K562 (cell line): ENCODE measurements at regions not wholly inside any gene's neighbourhood (a gene's known extent, or its start where the extent isn't known, plus 50 kb on each side); places are given as distances from the start of the nearest gene placed in this dataset.

Experiments
- ATAC-seq: fragments of 200-7000 bp; cut with Tn5 transposase; 3 replicates; pipeline ENCODE4 v1.9.1; 2020; ENCODE audit warnings: moderate library complexity
- BruUV-seq: library from RNA; stranded (reverse); fragments of 400-500 nt; replicated peaks from 2 replicates; lab custom pipeline; 2021; lab: Mats Ljungman, UMichigan
- CTCF ChIA-PET: fragments of 300-600 bp; formaldehyde crosslinking; extraction: SDS; loops from one replicate; lab custom pipeline; 2021; ENCODE audit warnings: low intra/inter-chr PET ratio; lab: Yijun Ruan, JAX
- POLR2A ChIA-PET: fragments of 300-600, 350-650 bp; sonication (Branson Sonifier 250); formaldehyde crosslinking; extraction: SDS; loops from one replicate; lab custom pipeline; 2021; ENCODE audit warnings: antibody characterized with exemption, inconsistent platforms; lab: Yijun Ruan, JAX
- DNase-seq, 4 experiments: peaks; one replicate each; pipeline versions ENCODE4 v3.0.0 to v3.0.0-alpha.2; 2011 to 2018; ENCODE audit warnings: low spot score in 3 of 4, mixed read lengths in 3 of 4; ENCODE audit errors: extremely low read depth in 1 of 4
- FAIRE-seq: peaks from 2 replicates; lab custom pipeline; 2011; peaks lifted over from hg19 to GRCh38; lab: Jason Lieb, UNC
- H2AFZ ChIP-seq: 2 replicates; pipeline ENCODE4 v1.6.0; 2011; ENCODE audit warnings: low read depth, low read length, control low read depth, inconsistent platforms
- H3K27ac ChIP-seq: fragments of 200-600 bp; 3 replicates; pipeline ENCODE4 v1.8.0; 2011; ENCODE audit warnings: low read depth, mild to moderate bottlenecking, control low read depth, inconsistent platforms, low read length, moderate library complexity, mixed read lengths; ENCODE audit errors: extremely low read depth
- H3K27me3 ChIP-seq, 2 experiments: fragments of 300-600 bp in 1 of 2; 2 replicates in 1 of 2; 3 replicates in 1 of 2; pipeline versions ENCODE4 v1.6.0 to v1.8.0; 2011; ENCODE audit warnings: inconsistent platforms in 2 of 2, low read length in 2 of 2, mild to moderate bottlenecking in 1 of 2, mixed read lengths in 1 of 2, moderate library complexity in 1 of 2; ENCODE audit not compliant: control insufficient read depth in 2 of 2, insufficient read depth in 2 of 2
- H3K36me3 ChIP-seq: fragments of 300-600 bp; 3 replicates; pipeline ENCODE4 v1.8.0; 2011; ENCODE audit warnings: mild to moderate bottlenecking, low read length, inconsistent platforms; ENCODE audit not compliant: control insufficient read depth, insufficient read depth
- H3K4me1 ChIP-seq, 2 experiments: fragments of 200-600 bp in 1 of 2; replicated peaks in 1 of 2; 2 replicates in 1 of 2; 3 replicates in 1 of 2; pipeline versions ENCODE4 v1.5.1 to v1.8.0; 2011; ENCODE audit warnings: inconsistent platforms in 2 of 2, low read length in 2 of 2, mild to moderate bottlenecking in 1 of 2, mixed read lengths in 1 of 2, moderate library complexity in 1 of 2; ENCODE audit not compliant: control insufficient read depth in 2 of 2, insufficient read depth in 2 of 2
- H3K4me2 ChIP-seq: 2 replicates; pipeline ENCODE4 v1.6.1; 2011; ENCODE audit warnings: low read length, control low read depth, inconsistent platforms, mixed read lengths; ENCODE audit not compliant: insufficient read depth
- H3K4me3 ChIP-seq: fragments of 200-600 bp; sonication (generic), shearing (Covaris generic); 2 replicates; pipeline ENCODE4 v1.5.1; 2016; ENCODE audit warnings: control low read depth, inconsistent platforms
- H3K79me2 ChIP-seq: fragments of 200-600 bp; 3 replicates; pipeline ENCODE4 v1.8.0; 2011; ENCODE audit warnings: low read length, inconsistent platforms; ENCODE audit not compliant: control insufficient read depth, insufficient read depth
- H3K9ac ChIP-seq, 2 experiments: 2 replicates each; pipeline versions ENCODE4 v1.6.0 to v1.6.1; 2011; ENCODE audit warnings: low read depth in 2 of 2, low read length in 2 of 2, control low read depth in 1 of 2, inconsistent platforms in 1 of 2, mild to moderate bottlenecking in 1 of 2, mixed read lengths in 1 of 2; ENCODE audit not compliant: insufficient read depth in 1 of 2
- H3K9me1 ChIP-seq: one replicate; pipeline ENCODE4 v1.6.0; 2011; ENCODE audit warnings: inconsistent platforms, mild to moderate bottlenecking, low read length, moderate library complexity; ENCODE audit not compliant: control insufficient read depth, insufficient read depth
- H3K9me3 ChIP-seq: replicated peaks from 2 replicates; pipeline ENCODE4 v1.5.1; 2011; ENCODE audit warnings: low read depth, low read length, inconsistent platforms; ENCODE audit not compliant: control insufficient read depth, insufficient read depth
- H4K20me1 ChIP-seq: replicated peaks from 2 replicates; pipeline ENCODE4 v1.6.1; 2011; ENCODE audit warnings: low read length, inconsistent platforms, mixed read lengths; ENCODE audit not compliant: control insufficient read depth, insufficient read depth
- BCOR ChIP-seq: fragments of 450-650 bp; IDR thresholded peaks from 2 replicates; pipeline ENCODE4 v1.6.1; 2016
- CEBPB ChIP-seq: fragments of 450-650 bp; IDR thresholded peaks from 2 replicates; pipeline ENCODE4 v1.6.1; 2016; ENCODE audit warnings: missing genetic modification characterization, missing compliant biosample characterization
- CEBPG ChIP-seq, 3 experiments: fragments of 200-800 bp in 1 of 3; sonication (Bioruptor generic) in 1 of 3; sonication (generic) in 1 of 3; formaldehyde crosslinking in 1 of 3; IDR thresholded peaks in 2 of 3; conservative IDR thresholded peaks in 1 of 3; 2 replicates each; pipeline versions ENCODE4 v1.6.1 to v1.8.0; 2016 to 2022; ENCODE audit warnings: missing compliant biosample characterization in 2 of 3, missing genetic modification characterization in 2 of 3, mild to moderate bottlenecking in 1 of 3, missing genetic modification reagents in 1 of 3
- CUX1 ChIP-seq: fragments of 200-800 bp; sonication (Bioruptor generic); IDR thresholded peaks from 2 replicates; pipeline ENCODE4 v1.6.1; 2016; ENCODE audit warnings: missing genetic modification characterization, missing compliant biosample characterization
- ELF2 ChIP-seq: fragments of 250-450 bp; sonication (Bioruptor Pico); IDR thresholded peaks from 2 replicates; pipeline ENCODE4 v1.5.0; 2021; ENCODE audit warnings: mild to moderate bottlenecking
- MAFF ChIP-seq: IDR thresholded peaks from 2 replicates; pipeline ENCODE4 v1.6.1; 2012; ENCODE audit warnings: low read length, improper control_type of control experiment
- MCM3 ChIP-seq: fragments of 450-650 bp; IDR thresholded peaks from 2 replicates; pipeline ENCODE4 v1.6.1; 2016
- MEF2A ChIP-seq: IDR thresholded peaks from 2 replicates; pipeline ENCODE4 v1.6.1; 2011; ENCODE audit warnings: low read depth, mild to moderate bottlenecking, low read length, moderate library complexity; ENCODE audit not compliant: control insufficient read depth
- MYNN ChIP-seq, 2 experiments: sonication (generic); formaldehyde crosslinking in 1 of 2; IDR thresholded peaks; 2 replicates each; pipeline versions ENCODE4 v1.5.0 to v1.6.1; 2016 to 2020; ENCODE audit warnings: antibody characterized with exemption in 1 of 2, missing genetic modification reagents in 1 of 2
- NCOA1 ChIP-seq: fragments of 450-650 bp; IDR thresholded peaks from 2 replicates; pipeline ENCODE4 v1.6.1; 2016; ENCODE audit warnings: low read depth
- NCOA6 ChIP-seq: fragments of 450-650 bp; IDR thresholded peaks from 2 replicates; pipeline ENCODE4 v1.6.1; 2017; ENCODE audit warnings: mild to moderate bottlenecking
- PYGO2 ChIP-seq: fragments of 450-650 bp; IDR thresholded peaks from 2 replicates; pipeline ENCODE4 v1.6.1; 2016; ENCODE audit warnings: mild to moderate bottlenecking, missing genetic modification characterization, moderate library complexity, missing compliant biosample characterization
- SAFB ChIP-seq: fragments of 200-400 bp; formaldehyde crosslinking; IDR thresholded peaks from 2 replicates; pipeline ENCODE4 v1.6.1; 2017; ENCODE audit warnings: low read depth, low read length, borderline replicate concordance
- in situ Hi-C: fragments of 300-500 bp; cut with MboI; formaldehyde crosslinking; loops from 4 replicates; pipeline ENCODE4 v1.15.0; 2018; ENCODE audit warnings: inconsistent platforms, mixed read lengths
- intact Hi-C: fragments of 100-400 bp; cut with micrococcal nuclease; formaldehyde crosslinking; loops from 2 replicates; pipeline ENCODE4 v1.14.2; 2022
- TF ChIP-seq, protein P1 (sequence below): sonication (generic); formaldehyde crosslinking; IDR thresholded peaks from 2 replicates; pipeline ENCODE4 v1.8.1; 2023; ENCODE audit warnings: missing genetic modification reagents, mild to moderate bottlenecking, borderline replicate concordance

DNA sequence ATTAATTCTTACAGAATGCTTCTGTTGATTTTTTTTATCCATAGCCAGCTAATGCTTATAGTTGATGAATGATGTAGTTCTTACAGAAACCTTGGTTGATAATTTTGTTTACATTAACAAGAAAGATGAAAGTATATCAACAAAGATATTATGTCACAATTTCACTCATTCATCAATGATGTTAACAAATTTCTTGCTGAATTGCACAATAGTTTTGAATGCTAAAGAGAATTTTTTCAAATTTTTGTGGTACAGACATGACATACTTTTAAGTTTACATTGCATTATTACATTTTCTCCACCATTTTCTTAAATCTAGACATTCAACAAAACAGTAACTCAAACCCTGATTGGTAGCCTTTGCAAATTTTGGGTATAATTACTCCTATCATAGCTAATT lies 236.3 kb downstream of the FOXD2 start:
- H3K4me2 ChIP-seq = no peak overlapping the region
- H4K20me1 ChIP-seq = peaks cover 3% of the 10 kb centered on the region; the same call in 1 of the 2 replicates
- no peak overlapping the region for H2AFZ ChIP-seq
- intact Hi-C loops = no loop called here
- no peak for DNase-seq
- in situ Hi-C loops = no loop called here
- H3K9me1 ChIP-seq = no peaks in the 10 kb centered on the region
- POLR2A ChIA-PET = interaction anchor here (0.6 kb wide), 1 partner anchor 92 kb away, joined by 3 read pairs; no protein-coding TSS in a partner anchor
- H3K4me3 ChIP-seq = no peak overlapping the region
- no peak for FAIRE-seq
- CTCF ChIA-PET = no interaction called here
- H3K79me2 ChIP-seq = no peaks in the 10 kb centered on the region
- no peaks in the 10 kb centered on the region for H3K4me1 ChIP-seq
- TF ChIP-seq MYNN (IDR thresholded peaks at IDR 0.05) = no peak
- no peak for TF ChIP-seq MYNN (CRISPR knock-in tag; IDR thresholded peaks at IDR 0.05)
- no peak for TF ChIP-seq BCOR
- no peak for TF ChIP-seq NCOA6
- TF ChIP-seq SAFB = no peak
- no peak for TF ChIP-seq CEBPG (CRISPR knock-in tag; IDR thresholded peaks at IDR 0.05)
- peak; percentile 65 to 90 for TF ChIP-seq CEBPG (tag; conservative IDR thresholded peaks at IDR 0.05 in 1 of 2, IDR thresholded peaks at IDR 0.05 in 1 of 2)
- no peak for TF ChIP-seq PYGO2 (tag)
- TF ChIP-seq ELF2 (CRISPR knock-in tag) = no peak
- no peak for TF ChIP-seq MEF2A
- no peak for TF ChIP-seq NCOA1
- TF ChIP-seq CUX1 = no peak
- TF ChIP-seq CEBPB (tag) = peak; percentile 80
- TF ChIP-seq, protein P1, sequence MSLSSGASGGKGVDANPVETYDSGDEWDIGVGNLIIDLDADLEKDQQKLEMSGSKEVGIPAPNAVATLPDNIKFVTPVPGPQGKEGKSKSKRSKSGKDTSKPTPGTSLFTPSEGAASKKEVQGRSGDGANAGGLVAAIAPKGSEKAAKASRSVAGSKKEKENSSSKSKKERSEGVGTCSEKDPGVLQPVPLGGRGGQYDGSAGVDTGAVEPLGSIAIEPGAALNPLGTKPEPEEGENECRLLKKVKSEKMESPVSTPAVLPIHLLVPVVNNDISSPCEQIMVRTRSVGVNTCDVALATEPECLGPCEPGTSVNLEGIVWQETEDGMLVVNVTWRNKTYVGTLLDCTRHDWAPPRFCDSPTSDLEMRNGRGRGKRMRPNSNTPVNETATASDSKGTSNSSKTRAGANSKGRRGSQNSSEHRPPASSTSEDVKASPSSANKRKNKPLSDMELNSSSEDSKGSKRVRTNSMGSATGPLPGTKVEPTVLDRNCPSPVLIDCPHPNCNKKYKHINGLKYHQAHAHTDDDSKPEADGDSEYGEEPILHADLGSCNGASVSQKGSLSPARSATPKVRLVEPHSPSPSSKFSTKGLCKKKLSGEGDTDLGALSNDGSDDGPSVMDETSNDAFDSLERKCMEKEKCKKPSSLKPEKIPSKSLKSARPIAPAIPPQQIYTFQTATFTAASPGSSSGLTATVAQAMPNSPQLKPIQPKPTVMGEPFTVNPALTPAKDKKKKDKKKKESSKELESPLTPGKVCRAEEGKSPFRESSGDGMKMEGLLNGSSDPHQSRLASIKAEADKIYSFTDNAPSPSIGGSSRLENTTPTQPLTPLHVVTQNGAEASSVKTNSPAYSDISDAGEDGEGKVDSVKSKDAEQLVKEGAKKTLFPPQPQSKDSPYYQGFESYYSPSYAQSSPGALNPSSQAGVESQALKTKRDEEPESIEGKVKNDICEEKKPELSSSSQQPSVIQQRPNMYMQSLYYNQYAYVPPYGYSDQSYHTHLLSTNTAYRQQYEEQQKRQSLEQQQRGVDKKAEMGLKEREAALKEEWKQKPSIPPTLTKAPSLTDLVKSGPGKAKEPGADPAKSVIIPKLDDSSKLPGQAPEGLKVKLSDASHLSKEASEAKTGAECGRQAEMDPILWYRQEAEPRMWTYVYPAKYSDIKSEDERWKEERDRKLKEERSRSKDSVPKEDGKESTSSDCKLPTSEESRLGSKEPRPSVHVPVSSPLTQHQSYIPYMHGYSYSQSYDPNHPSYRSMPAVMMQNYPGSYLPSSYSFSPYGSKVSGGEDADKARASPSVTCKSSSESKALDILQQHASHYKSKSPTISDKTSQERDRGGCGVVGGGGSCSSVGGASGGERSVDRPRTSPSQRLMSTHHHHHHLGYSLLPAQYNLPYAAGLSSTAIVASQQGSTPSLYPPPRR = no peak
- no peak for TF ChIP-seq MCM3
- TF ChIP-seq MAFF = no peak
- TF ChIP-seq, all 486 proteins: peak for 2
- ATAC-seq = no peak
- Histone ChIP-seq H3K9ac (no peak overlapping the region), H3K27me3 (peaks cover 15 to 34% of the 10 kb centered on the region in 2 experiments), H3K36me3 (no peaks in the 10 kb centered on the region), H3K27ac (no peak overlapping the region), H3K9me3 (no peaks in the 10 kb centered on the region)
- BruUV-seq = no TSS peak
